Activated CD4-positive, alpha-beta T cell treated with anti-CD3 and anti-CD28 coated beads, Interleukin-2, amount 50 U/mL, for 16 hours (primary cell): ENCODE measurements at regions not wholly inside any gene's neighbourhood (a gene's known extent, or its start where the extent isn't known, plus 50 kb on each side); places are given as distances from the start of the nearest gene placed in this dataset.

Experiments
- DNase-seq: peaks from one replicate; pipeline ENCODE4 v3.0.0-alpha.2; 2020

- DNase-seq, result no peak
Measured at GRCh38 chr2:56104962-56105361, 78.8 kb upstream of the CCDC85A start.

- no peak for DNase-seq
Measured at GRCh38 chr2:56107502-56108220, 76.1 kb upstream of the CCDC85A start.

GRCh38 chr2:56108806-56109205 is 75.0 kb upstream of the CCDC85A start:
- DNase-seq, result no peak

- no peak for DNase-seq
Measured at GRCh38 chr2:56109994-56110393, 73.8 kb upstream of the CCDC85A start.

GRCh38 chr2:56113382-56113975 is 70.3 kb upstream of the CCDC85A start:
- DNase-seq, result no peak

GRCh38 chr2:56117764-56118163 is 66.0 kb upstream of the CCDC85A start:
- no peak for DNase-seq

- no peak for DNase-seq
Measured at GRCh38 chr2:56118474-56118873, 65.3 kb upstream of the CCDC85A start.

- no peak for DNase-seq
Measured at GRCh38 chr2:56121995-56122394, 61.8 kb upstream of the CCDC85A start.

GRCh38 chr2:56123538-56123937 is 60.3 kb upstream of the CCDC85A start:
- no peak for DNase-seq

- DNase-seq, result no peak
Measured at GRCh38 chr2:56127010-56127409, 56.8 kb upstream of the CCDC85A start.

GRCh38 chr2:56127463-56128152 is 56.2 kb upstream of the CCDC85A start:
- DNase-seq, result no peak

GRCh38 chr2:56128235-56128634 is 55.6 kb upstream of the CCDC85A start:
- DNase-seq, result no peak

- DNase-seq, result peak; percentile 10
Measured at GRCh38 chr2:56130463-56131070, 53.2 kb upstream of the CCDC85A start.

GRCh38 chr2:56132138-56132537 is 51.7 kb upstream of the CCDC85A start:
- peak; percentile 25 for DNase-seq

- DNase-seq, result no peak
Measured at GRCh38 chr2:56133441-56133840, 50.3 kb upstream of the CCDC85A start.

GRCh38 chr2:56133931-56134629 is 49.7 kb upstream of the CCDC85A start:
- no peak for DNase-seq
